ENCODE measurements at regions not wholly inside any gene's neighbourhood (a gene's known extent, or its start where the extent isn't known, plus 50 kb on each side); places are given as distances from the start of the nearest gene placed in this dataset.

GRCh38 chr2:180334514-180334913, 327.4 kb upstream of the CWC22 start:
- no peaks in the 10 kb centered on the region for H3K27me3 ChIP-seq (ENCODE audit: insufficient read depth, low read length)
- H3K4me1 ChIP-seq (ENCODE audit: control insufficient read depth in 1 of 2, insufficient read depth in 2 of 2, low read length in 2 of 2) = no peaks in the 10 kb centered on the region
- no peak for TF ChIP-seq YY1 (IDR thresholded peaks at IDR 0.05; ENCODE audit: extremely low read depth, insufficient replicate concordance, low read depth, low read length)
- intact Hi-C loops (cut with micrococcal nuclease) = no loop called here
- ChIA-PET RAD21 (ENCODE audit: low non-redundant PET in 1 of 2, low total read pairs in 2 of 2, uncharacterized antibody in 2 of 2, unreplicated experiment in 2 of 2) (no interaction called here), CTCF (no interaction called here), POLR2A (no interaction called here)
- H4K20me1 ChIP-seq (ENCODE audit: insufficient read depth) = no peaks in the 10 kb centered on the region
- H3K9me2 ChIP-seq (ENCODE audit: insufficient read depth) = no peaks in the 10 kb centered on the region
- no peaks in the 10 kb centered on the region for H3K79me2 ChIP-seq (ENCODE audit: insufficient read depth, low read length)
- H3K4me2 ChIP-seq (ENCODE audit: low read length) = no peak overlapping the region
- H3K9me3 ChIP-seq (ENCODE audit: control insufficient read depth in 1 of 2, insufficient read depth in 1 of 2, low read depth in 1 of 2, low read length in 2 of 2) = no peaks in the 10 kb centered on the region
- H3K4me3 ChIP-seq (replicated peaks in 1 of 2; ENCODE audit: low read depth in 1 of 2, low read length in 2 of 2) = no peak overlapping the region
- H3K27ac ChIP-seq (ENCODE audit: low read depth, low read length) = no peak overlapping the region
- no peaks in the 10 kb centered on the region for H3K36me3 ChIP-seq (ENCODE audit: control insufficient read depth in 1 of 2, insufficient read depth in 2 of 2, low read length in 2 of 2)
- ATAC-seq = no peak
- DNase-seq (ENCODE audit: low read depth, low spot score) = no peak
- BruUV-seq (replicated peaks) = no TSS peak
- no peak overlapping the region for H2AFZ ChIP-seq (ENCODE audit: low read depth, low read length, poor library complexity, severe bottlenecking)
- no peak overlapping the region for H3K9ac ChIP-seq (ENCODE audit: low read length)

- ChIA-PET RAD21 (ENCODE audit: low non-redundant PET in 1 of 2, low total read pairs in 2 of 2, uncharacterized antibody in 2 of 2, unreplicated experiment in 2 of 2) (no interaction called here), CTCF (no interaction called here), POLR2A (no interaction called here)
- no peak overlapping the region for H2AFZ ChIP-seq (ENCODE audit: low read depth, low read length, poor library complexity, severe bottlenecking)
- no TSS peak for BruUV-seq (replicated peaks)
- H3K9ac ChIP-seq (ENCODE audit: low read length) = no peak overlapping the region
- intact Hi-C loops (cut with micrococcal nuclease) = no loop called here
- H4K20me1 ChIP-seq (ENCODE audit: insufficient read depth) = no peaks in the 10 kb centered on the region
- no peaks in the 10 kb centered on the region for H3K4me1 ChIP-seq (ENCODE audit: control insufficient read depth in 1 of 2, insufficient read depth in 2 of 2, low read length in 2 of 2)
- no peak overlapping the region for H3K4me2 ChIP-seq (ENCODE audit: low read length)
- no peak overlapping the region for H3K4me3 ChIP-seq (replicated peaks in 1 of 2; ENCODE audit: low read depth in 1 of 2, low read length in 2 of 2)
- DNase-seq (ENCODE audit: low read depth, low spot score) (no peak), ATAC-seq (no peak)
- H3K27me3 ChIP-seq (ENCODE audit: insufficient read depth, low read length) = no peaks in the 10 kb centered on the region
- H3K27ac ChIP-seq (ENCODE audit: low read depth, low read length) = no peak overlapping the region
- H3K9me3 ChIP-seq (ENCODE audit: control insufficient read depth in 1 of 2, insufficient read depth in 1 of 2, low read depth in 1 of 2, low read length in 2 of 2) = no peaks in the 10 kb centered on the region
- H3K9me2 ChIP-seq (ENCODE audit: insufficient read depth) = no peaks in the 10 kb centered on the region
- no peaks in the 10 kb centered on the region for H3K79me2 ChIP-seq (ENCODE audit: insufficient read depth, low read length)
- no peaks in the 10 kb centered on the region for H3K36me3 ChIP-seq (ENCODE audit: control insufficient read depth in 1 of 2, insufficient read depth in 2 of 2, low read length in 2 of 2)
- TF ChIP-seq POLR2AphosphoS5 (IDR thresholded peaks at IDR 0.05; ENCODE audit: low read depth, low read length) (no peak), EZH2 (IDR thresholded peaks at IDR 0.05) (no peak), ZNF274 (IDR thresholded peaks at IDR 0.05; ENCODE audit: low read depth, low read length) (no peak), SIN3A (IDR thresholded peaks at IDR 0.05; ENCODE audit: low read depth) (no peak), CEBPB (IDR thresholded peaks at IDR 0.05; ENCODE audit: low read depth) (no peak), RAD21 (IDR thresholded peaks at IDR 0.05; ENCODE audit: low read depth) (no peak), CTCF (IDR thresholded peaks at IDR 0.05 in 2 of 3, conservative IDR thresholded peaks at IDR 0.05 in 1 of 3; ENCODE audit: borderline replicate concordance in 1 of 3, insufficient read depth in 1 of 3, low read depth in 2 of 3, low read length in 2 of 3) (no peak), ZFX (IDR thresholded peaks at IDR 0.05) (no peak), JUND (IDR thresholded peaks at IDR 0.05) (no peak), EZH2phosphoT487 (IDR thresholded peaks at IDR 0.05; ENCODE audit: borderline replicate concordance) (no peak), TCF7L2 (IDR thresholded peaks at IDR 0.05; ENCODE audit: borderline replicate concordance, extremely low read depth, insufficient read depth, insufficient read length) (no peak), REST (IDR thresholded peaks at IDR 0.05; ENCODE audit: low read depth) (no peak), EGR1 (IDR thresholded peaks at IDR 0.05; ENCODE audit: low read depth) (no peak), POLR2A (IDR thresholded peaks at IDR 0.05; ENCODE audit: borderline replicate concordance, extremely low read depth, insufficient read depth, insufficient read length) (no peak), FOSL1 (IDR thresholded peaks at IDR 0.05; ENCODE audit: low read depth) (no peak), CBX3 (IDR thresholded peaks at IDR 0.05; ENCODE audit: low read depth) (no peak), YY1 (IDR thresholded peaks at IDR 0.05; ENCODE audit: extremely low read depth, insufficient replicate concordance, low read depth, low read length) (no peak)
Observed at GRCh38 chr2:180328795-180329422, 321.8 kb upstream of the CWC22 start.
